Right atrium auricular region (tissue), 2 donors: ENCODE measurements at regions not wholly inside any gene's neighbourhood (a gene's known extent, or its start where the extent isn't known, plus 50 kb on each side); places are given as distances from the start of the nearest gene placed in this dataset.
"Not testable (repeated sequence)": the region's sequence is repeated elsewhere in the genome, so short reads cannot be mapped to it uniquely, and the experiment has no call there.

ENCODE experiments used
- DNase-seq: peaks from one replicate; pipeline ENCODE4 v3.0.0-alpha.2; 2019; ENCODE audit warnings: low spot score
- H3K27ac ChIP-seq, 2 donors: fragments of 200-600 bp; sonication (generic); 1 replicate in 1 of 2; 2 replicates in 1 of 2; pipeline ENCODE4 v1.5.1; 2016 to 2019
- H3K27me3 ChIP-seq, 2 donors: fragments of 200-600 bp; sonication (generic); one replicate each; pipeline versions ENCODE4 v1.5.1 to v1.6.0; 2017 to 2019
- H3K36me3 ChIP-seq: fragments of 200-600 bp; sonication (generic); one replicate; pipeline ENCODE4 v1.5.1; 2016
- H3K4me1 ChIP-seq, 2 donors: fragments of 200-600 bp; sonication (generic); one replicate each; pipeline versions ENCODE4 v1.5.1 to v1.6.0; 2017 to 2019
- H3K4me3 ChIP-seq, 2 donors: fragments of 200-600 bp; sonication (generic); 1 replicate in 1 of 2; 2 replicates in 1 of 2; pipeline ENCODE4 v1.5.1; 2017 to 2019; ENCODE audit warnings: mild to moderate bottlenecking in 1 of 2, moderate library complexity in 1 of 2
- H3K9me3 ChIP-seq, 2 donors: fragments of 200-600 bp; sonication (generic); one replicate each; pipeline ENCODE4 v1.5.1; 2019
- CTCF ChIP-seq, 2 donors: fragments of 200-600 bp; sonication (generic); IDR thresholded peaks; one replicate each; pipeline ENCODE4 v1.5.1; 2019; ENCODE audit warnings: antibody characterized with exemption in 2 of 2

- no peaks in the 10 kb centered on the region for H3K9me3 ChIP-seq
- no peaks in the 10 kb centered on the region for H3K4me1 ChIP-seq
- no peak overlapping the region for H3K4me3 ChIP-seq
- DNase-seq = no peak
- TF ChIP-seq CTCF (IDR thresholded peaks at IDR 0.05) = no peak
- H3K36me3 ChIP-seq = no peaks in the 10 kb centered on the region
- no peak overlapping the region for H3K27ac ChIP-seq
- no peaks in the 10 kb centered on the region for H3K27me3 ChIP-seq
These were observed 559.9 kb downstream of the RAB28 start for GRCh38 chr4:12924253-12924652.

GRCh38 chr4:12912896-12913418 is 571.2 kb downstream of the RAB28 start:
- H3K9me3 ChIP-seq = peaks cover 4 to 7% of the 10 kb centered on the region in 2 donors
- DNase-seq = no peak
- H3K27ac ChIP-seq = no peak overlapping the region
- H3K4me1 ChIP-seq = peaks cover 0 to 5% of the 10 kb centered on the region in 2 donors
- H3K27me3 ChIP-seq = no peaks in the 10 kb centered on the region
- H3K4me3 ChIP-seq = no peak overlapping the region
- no peaks in the 10 kb centered on the region for H3K36me3 ChIP-seq
- no peak for TF ChIP-seq CTCF (IDR thresholded peaks at IDR 0.05)

GRCh38 chr4:12911750-12912358 is 572.3 kb downstream of the RAB28 start:
- DNase-seq = no peak
- H3K27me3 ChIP-seq = no peaks in the 10 kb centered on the region
- no peak overlapping the region for H3K27ac ChIP-seq
- TF ChIP-seq CTCF (IDR thresholded peaks at IDR 0.05) = no peak
- no peak overlapping the region for H3K4me3 ChIP-seq
- H3K4me1 ChIP-seq = peaks cover 0 to 5% of the 10 kb centered on the region in 2 donors
- H3K9me3 ChIP-seq = peaks cover 4 to 7% of the 10 kb centered on the region in 2 donors
- no peaks in the 10 kb centered on the region for H3K36me3 ChIP-seq

GRCh38 chr4:12903640-12904039 is 580.5 kb downstream of the RAB28 start:
- H3K4me3 ChIP-seq, H3K27me3 ChIP-seq, H3K27ac ChIP-seq, H3K4me1 ChIP-seq, H3K9me3 ChIP-seq, H3K36me3 ChIP-seq, DNase-seq: not testable (repeated sequence)

GRCh38 chr4:12902735-12903134 is 581.4 kb downstream of the RAB28 start:
- no peak overlapping the region for H3K27ac ChIP-seq
- H3K4me1 ChIP-seq = no peaks in the 10 kb centered on the region
- H3K9me3 ChIP-seq = no peaks in the 10 kb centered on the region
- no peak for TF ChIP-seq CTCF (IDR thresholded peaks at IDR 0.05)
- no peak overlapping the region for H3K4me3 ChIP-seq
- H3K27me3 ChIP-seq = no peaks in the 10 kb centered on the region
- no peak for DNase-seq
- H3K36me3 ChIP-seq = no peaks in the 10 kb centered on the region

- Histone ChIP-seq H3K27ac (no peak overlapping the region), H3K36me3 (no peaks in the 10 kb centered on the region), H3K4me3 (no peak overlapping the region), H3K4me1 (no peaks in the 10 kb centered on the region), H3K27me3 (no peaks in the 10 kb centered on the region), H3K9me3 (no peaks in the 10 kb centered on the region)
- DNase-seq = no peak
- TF ChIP-seq CTCF (IDR thresholded peaks at IDR 0.05) = no peak
These were observed 586.2 kb downstream of the RAB28 start for GRCh38 chr4:12897954-12898353.
